ENCODE measurements at regions not wholly inside any gene's neighbourhood (a gene's known extent, or its start where the extent isn't known, plus 50 kb on each side); places are given as distances from the start of the nearest gene placed in this dataset.

DNA sequence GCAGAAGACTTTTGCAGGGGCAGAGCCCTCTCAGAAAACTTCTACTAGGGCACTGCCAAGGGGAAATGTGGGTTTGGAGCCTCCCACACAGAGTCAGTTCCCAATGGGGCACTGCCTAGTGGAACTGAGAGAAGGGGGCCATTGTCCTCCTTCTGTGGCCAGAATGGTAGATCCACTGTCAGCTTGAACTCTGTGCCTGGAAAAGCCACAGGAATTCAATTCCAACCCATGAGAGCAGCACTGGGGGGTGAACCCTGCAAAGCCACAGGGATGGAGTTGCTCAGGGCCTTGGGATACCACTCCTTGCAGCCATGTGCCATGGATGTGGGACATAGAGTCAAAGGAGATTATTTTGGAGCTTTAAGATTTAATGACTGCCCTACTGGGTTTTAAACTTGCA lies 262.2 kb upstream of the SEMA3C start:
- H3K9me2 ChIP-seq (ENCODE audit: low read depth, low read length): no peaks in the 10 kb centered on the region

GRCh38 chr7:81180573-81180972 lies 261.7 kb upstream of the SEMA3C start:
- Histone ChIP-seq H2AFZ (ENCODE audit: low read length) (no peak overlapping the region), H3K36me3 (ENCODE audit: insufficient read depth, low read length) (no peaks in the 10 kb centered on the region), H3K79me2 (ENCODE audit: insufficient read depth, low read length) (no peaks in the 10 kb centered on the region), H3K4me3 (ENCODE audit: low read depth, low read length, poor library complexity, severe bottlenecking) (no peak overlapping the region), H3K27ac (ENCODE audit: low read depth, low read length, poor library complexity, severe bottlenecking) (no peak overlapping the region), H4K20me1 (ENCODE audit: insufficient read depth, low read length) (no peaks in the 10 kb centered on the region), H3F3A (ENCODE audit: insufficient read depth, low read length) (no peaks in the 10 kb centered on the region), H3K9me2 (ENCODE audit: low read depth, low read length) (no peaks in the 10 kb centered on the region), H3K9me3 (ENCODE audit: low read length) (no peaks in the 10 kb centered on the region), H3K4me1 (ENCODE audit: insufficient read depth, low read length, severe bottlenecking) (no peaks in the 10 kb centered on the region), H3K9ac (ENCODE audit: low read length) (no peak overlapping the region), H3K27me3 (ENCODE audit: insufficient read depth, low read length) (no peaks in the 10 kb centered on the region), H3K4me2 (ENCODE audit: low read length) (no peak overlapping the region)
- TF ChIP-seq, protein P1, sequence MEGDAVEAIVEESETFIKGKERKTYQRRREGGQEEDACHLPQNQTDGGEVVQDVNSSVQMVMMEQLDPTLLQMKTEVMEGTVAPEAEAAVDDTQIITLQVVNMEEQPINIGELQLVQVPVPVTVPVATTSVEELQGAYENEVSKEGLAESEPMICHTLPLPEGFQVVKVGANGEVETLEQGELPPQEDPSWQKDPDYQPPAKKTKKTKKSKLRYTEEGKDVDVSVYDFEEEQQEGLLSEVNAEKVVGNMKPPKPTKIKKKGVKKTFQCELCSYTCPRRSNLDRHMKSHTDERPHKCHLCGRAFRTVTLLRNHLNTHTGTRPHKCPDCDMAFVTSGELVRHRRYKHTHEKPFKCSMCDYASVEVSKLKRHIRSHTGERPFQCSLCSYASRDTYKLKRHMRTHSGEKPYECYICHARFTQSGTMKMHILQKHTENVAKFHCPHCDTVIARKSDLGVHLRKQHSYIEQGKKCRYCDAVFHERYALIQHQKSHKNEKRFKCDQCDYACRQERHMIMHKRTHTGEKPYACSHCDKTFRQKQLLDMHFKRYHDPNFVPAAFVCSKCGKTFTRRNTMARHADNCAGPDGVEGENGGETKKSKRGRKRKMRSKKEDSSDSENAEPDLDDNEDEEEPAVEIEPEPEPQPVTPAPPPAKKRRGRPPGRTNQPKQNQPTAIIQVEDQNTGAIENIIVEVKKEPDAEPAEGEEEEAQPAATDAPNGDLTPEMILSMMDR (IDR thresholded peaks at IDR 0.05; ENCODE audit: low read length): no peak
- no peak for TF ChIP-seq EZH2 (IDR thresholded peaks at IDR 0.05; ENCODE audit: borderline replicate concordance, low read length)

More for the DNA sequence above, 262.2 kb upstream of the SEMA3C start:
- TF ChIP-seq EZH2 (IDR thresholded peaks at IDR 0.05; ENCODE audit: borderline replicate concordance, low read length): no peak
- TF ChIP-seq, protein P1 (IDR thresholded peaks at IDR 0.05; ENCODE audit: low read length): no peak
- no peak overlapping the region for H3K4me3 ChIP-seq (ENCODE audit: low read depth, low read length, poor library complexity, severe bottlenecking)
- H3K27ac ChIP-seq (ENCODE audit: low read depth, low read length, poor library complexity, severe bottlenecking): no peak overlapping the region
- H3K4me1 ChIP-seq (ENCODE audit: insufficient read depth, low read length, severe bottlenecking): no peaks in the 10 kb centered on the region
- H3K79me2 ChIP-seq (ENCODE audit: insufficient read depth, low read length): no peaks in the 10 kb centered on the region
- H3K27me3 ChIP-seq (ENCODE audit: insufficient read depth, low read length): no peaks in the 10 kb centered on the region
- H2AFZ ChIP-seq (ENCODE audit: low read length): no peak overlapping the region
- no peaks in the 10 kb centered on the region for H3K9me3 ChIP-seq (ENCODE audit: low read length)
- H3F3A ChIP-seq (ENCODE audit: insufficient read depth, low read length): no peaks in the 10 kb centered on the region
- no peaks in the 10 kb centered on the region for H3K36me3 ChIP-seq (ENCODE audit: insufficient read depth, low read length)
- H3K4me2 ChIP-seq (ENCODE audit: low read length): no peak overlapping the region
- no peak overlapping the region for H3K9ac ChIP-seq (ENCODE audit: low read length)
- no peaks in the 10 kb centered on the region for H4K20me1 ChIP-seq (ENCODE audit: insufficient read depth, low read length)

GRCh38 chr7:81175275-81175940 lies 256.6 kb upstream of the SEMA3C start:
- Histone ChIP-seq H3K4me3 (ENCODE audit: low read depth, low read length, poor library complexity, severe bottlenecking) (no peak overlapping the region), H3K36me3 (ENCODE audit: insufficient read depth, low read length) (no peaks in the 10 kb centered on the region), H3K9me3 (ENCODE audit: low read length) (no peaks in the 10 kb centered on the region), H3K27ac (ENCODE audit: low read depth, low read length, poor library complexity, severe bottlenecking) (no peak overlapping the region), H3F3A (ENCODE audit: insufficient read depth, low read length) (no peaks in the 10 kb centered on the region), H3K4me2 (ENCODE audit: low read length) (no peak overlapping the region), H4K20me1 (ENCODE audit: insufficient read depth, low read length) (no peaks in the 10 kb centered on the region), H3K9me2 (ENCODE audit: low read depth, low read length) (no peaks in the 10 kb centered on the region), H3K79me2 (ENCODE audit: insufficient read depth, low read length) (no peaks in the 10 kb centered on the region), H2AFZ (ENCODE audit: low read length) (no peak overlapping the region), H3K9ac (ENCODE audit: low read length) (no peak overlapping the region), H3K27me3 (ENCODE audit: insufficient read depth, low read length) (no peaks in the 10 kb centered on the region), H3K4me1 (ENCODE audit: insufficient read depth, low read length, severe bottlenecking) (no peaks in the 10 kb centered on the region)
- no peak for TF ChIP-seq EZH2 (IDR thresholded peaks at IDR 0.05; ENCODE audit: borderline replicate concordance, low read length)
- TF ChIP-seq, protein P1 (IDR thresholded peaks at IDR 0.05; ENCODE audit: low read length): no peak

Data from OCI-LY1 (cell line).